Kidney epithelial cell (primary cell): ENCODE measurements at regions not wholly inside any gene's neighbourhood (a gene's known extent, or its start where the extent isn't known, plus 50 kb on each side); places are given as distances from the start of the nearest gene placed in this dataset.
"Not testable (repeated sequence)": the region's sequence is repeated elsewhere in the genome, so short reads cannot be mapped to it uniquely, and the experiment has no call there.

Source experiments
- DNase-seq: peaks from one replicate; pipeline ENCODE4 v3.0.0-alpha.2; 2010; ENCODE audit warnings: low read depth
- H3K27me3 ChIP-seq: 2 replicates; pipeline ENCODE4 v1.6.0; 2011; ENCODE audit warnings: low read length; ENCODE audit not compliant: control insufficient read depth, insufficient read depth
- H3K36me3 ChIP-seq: 2 replicates; pipeline ENCODE4 v1.5.1; 2011; ENCODE audit warnings: low read length; ENCODE audit not compliant: control insufficient read depth, insufficient read depth
- H3K4me3 ChIP-seq: 2 replicates; pipeline ENCODE4 v1.5.1; 2011; ENCODE audit warnings: low read depth, mild to moderate bottlenecking, control low read depth, low read length
- TF ChIP-seq, protein P1 (sequence below): IDR thresholded peaks from 2 replicates; pipeline ENCODE4 v1.5.1; 2011; ENCODE audit warnings: mild to moderate bottlenecking, moderate library complexity, low read length, control low read depth, inconsistent platforms; ENCODE audit not compliant: insufficient read depth, poor library complexity, severe bottlenecking

DNA sequence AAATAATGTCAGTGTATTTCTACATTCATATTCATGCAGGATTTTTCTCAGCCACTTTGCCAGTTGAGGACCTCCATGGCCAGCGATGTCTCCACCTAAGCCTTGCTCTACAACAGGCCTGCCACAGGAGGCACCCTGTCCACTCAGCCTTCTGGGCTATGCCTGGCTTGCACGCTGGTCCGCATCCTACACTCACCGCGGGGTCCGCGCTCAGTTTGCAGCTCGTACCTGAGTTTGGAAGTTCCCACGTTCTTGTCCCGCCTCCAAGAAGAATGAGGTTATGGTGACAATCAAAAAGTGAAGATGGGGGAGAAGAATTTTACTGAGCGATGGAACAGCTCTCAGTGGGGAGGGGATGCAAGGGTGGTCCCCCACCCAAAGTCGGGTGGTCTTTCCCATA is 93.6 kb upstream of the GRIK1 start:
- DNase-seq = no peak
- no peak overlapping the region for H3K4me3 ChIP-seq
- no peaks in the 10 kb centered on the region for H3K27me3 ChIP-seq
- no peaks in the 10 kb centered on the region for H3K36me3 ChIP-seq
- TF ChIP-seq, protein P1, sequence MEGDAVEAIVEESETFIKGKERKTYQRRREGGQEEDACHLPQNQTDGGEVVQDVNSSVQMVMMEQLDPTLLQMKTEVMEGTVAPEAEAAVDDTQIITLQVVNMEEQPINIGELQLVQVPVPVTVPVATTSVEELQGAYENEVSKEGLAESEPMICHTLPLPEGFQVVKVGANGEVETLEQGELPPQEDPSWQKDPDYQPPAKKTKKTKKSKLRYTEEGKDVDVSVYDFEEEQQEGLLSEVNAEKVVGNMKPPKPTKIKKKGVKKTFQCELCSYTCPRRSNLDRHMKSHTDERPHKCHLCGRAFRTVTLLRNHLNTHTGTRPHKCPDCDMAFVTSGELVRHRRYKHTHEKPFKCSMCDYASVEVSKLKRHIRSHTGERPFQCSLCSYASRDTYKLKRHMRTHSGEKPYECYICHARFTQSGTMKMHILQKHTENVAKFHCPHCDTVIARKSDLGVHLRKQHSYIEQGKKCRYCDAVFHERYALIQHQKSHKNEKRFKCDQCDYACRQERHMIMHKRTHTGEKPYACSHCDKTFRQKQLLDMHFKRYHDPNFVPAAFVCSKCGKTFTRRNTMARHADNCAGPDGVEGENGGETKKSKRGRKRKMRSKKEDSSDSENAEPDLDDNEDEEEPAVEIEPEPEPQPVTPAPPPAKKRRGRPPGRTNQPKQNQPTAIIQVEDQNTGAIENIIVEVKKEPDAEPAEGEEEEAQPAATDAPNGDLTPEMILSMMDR = no peak

DNA sequence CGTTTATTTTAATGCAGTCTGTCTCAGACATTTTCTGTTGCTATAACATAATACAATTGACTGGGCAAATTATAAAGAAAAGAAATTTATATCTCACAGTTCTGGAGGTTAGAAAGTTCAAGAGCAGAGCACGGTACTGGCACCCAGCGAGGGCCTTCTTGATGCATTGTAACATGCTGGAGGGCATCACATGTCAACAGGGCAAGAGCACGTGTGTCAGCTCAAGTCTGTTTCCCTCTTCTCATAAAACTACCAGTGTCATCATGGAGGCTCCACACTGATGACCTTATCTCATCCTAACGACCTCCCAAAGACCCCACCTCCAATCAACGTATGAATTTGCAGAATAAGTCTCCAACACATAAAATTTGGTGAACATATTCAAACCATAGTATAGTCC is 90.6 kb upstream of the GRIK1 start:
- no peak for DNase-seq

DNA sequence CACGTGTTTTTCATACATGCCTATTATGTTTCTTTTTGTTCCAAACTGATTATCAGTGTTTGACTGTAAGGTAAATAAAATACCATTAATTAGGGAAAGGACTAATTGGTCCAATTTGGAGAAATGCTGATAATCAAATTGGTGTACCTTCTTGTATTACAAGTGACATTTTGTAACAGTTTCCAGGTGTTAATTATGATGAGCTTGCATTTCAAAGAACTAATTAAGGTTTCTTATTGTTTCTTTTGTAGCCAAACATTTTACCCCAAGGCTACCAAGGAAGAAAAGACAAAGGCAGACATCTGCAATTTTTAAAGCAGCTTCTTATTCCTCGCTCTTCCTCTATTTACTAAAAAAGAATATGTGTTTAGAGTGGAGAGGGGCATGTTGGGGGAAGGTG is 88.7 kb upstream of the GRIK1 start:
- no peak overlapping the region for H3K4me3 ChIP-seq
- DNase-seq = no peak
- no peaks in the 10 kb centered on the region for H3K27me3 ChIP-seq
- TF ChIP-seq, protein P1 = no peak
- no peaks in the 10 kb centered on the region for H3K36me3 ChIP-seq

More for the DNA sequence above, 90.6 kb upstream of the GRIK1 start:
- no peak overlapping the region for H3K4me3 ChIP-seq
- H3K27me3 ChIP-seq = no peaks in the 10 kb centered on the region
- TF ChIP-seq, protein P1 = no peak
- no peaks in the 10 kb centered on the region for H3K36me3 ChIP-seq

DNA sequence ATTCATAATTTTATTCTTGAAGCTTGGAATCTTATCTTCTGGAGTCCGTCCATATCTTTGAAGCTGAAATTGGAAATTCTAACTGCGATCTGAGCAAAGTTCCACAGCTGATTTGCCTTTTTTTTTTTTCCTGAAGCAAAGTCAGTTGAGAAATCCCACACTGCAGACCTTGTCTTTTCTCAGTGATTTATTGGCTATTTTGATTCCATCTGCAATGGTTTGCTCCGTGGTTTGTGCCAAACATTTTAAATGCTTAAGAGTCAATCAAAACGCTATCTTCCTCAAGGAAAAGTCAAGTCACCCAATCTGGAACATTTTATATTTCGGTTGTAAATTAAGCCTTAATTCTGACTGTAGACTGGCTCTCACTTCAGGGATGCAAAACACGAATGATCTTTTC is 88.2 kb upstream of the GRIK1 start:
- TF ChIP-seq, protein P1 = no peak
- DNase-seq = no peak

DNA sequence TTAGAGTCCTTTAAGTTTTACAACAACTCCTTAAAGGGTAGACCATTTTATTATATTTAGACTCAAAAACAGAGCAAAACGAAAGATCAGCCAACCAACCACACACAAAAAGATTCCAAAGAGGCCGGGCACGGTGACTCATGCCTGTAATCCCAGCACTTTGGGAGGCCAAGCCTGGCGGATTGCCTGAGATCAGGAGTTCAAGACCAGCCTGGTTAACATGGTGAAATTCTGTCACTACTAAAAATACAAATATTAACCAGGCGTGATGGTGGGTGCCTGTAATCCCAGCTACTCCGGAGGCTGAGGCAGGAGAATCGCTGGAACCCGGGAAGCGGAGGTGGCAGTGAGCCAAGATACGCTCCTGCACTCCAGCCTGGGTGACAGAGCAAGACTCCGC is 83.3 kb upstream of the GRIK1 start:
- not testable (repeated sequence) for H3K27me3 ChIP-seq, H3K4me3 ChIP-seq, H3K36me3 ChIP-seq, DNase-seq

More for the DNA sequence above, 88.2 kb upstream of the GRIK1 start:
- Histone ChIP-seq H3K36me3 (no peaks in the 10 kb centered on the region), H3K27me3 (no peaks in the 10 kb centered on the region), H3K4me3 (no peak overlapping the region)

DNA sequence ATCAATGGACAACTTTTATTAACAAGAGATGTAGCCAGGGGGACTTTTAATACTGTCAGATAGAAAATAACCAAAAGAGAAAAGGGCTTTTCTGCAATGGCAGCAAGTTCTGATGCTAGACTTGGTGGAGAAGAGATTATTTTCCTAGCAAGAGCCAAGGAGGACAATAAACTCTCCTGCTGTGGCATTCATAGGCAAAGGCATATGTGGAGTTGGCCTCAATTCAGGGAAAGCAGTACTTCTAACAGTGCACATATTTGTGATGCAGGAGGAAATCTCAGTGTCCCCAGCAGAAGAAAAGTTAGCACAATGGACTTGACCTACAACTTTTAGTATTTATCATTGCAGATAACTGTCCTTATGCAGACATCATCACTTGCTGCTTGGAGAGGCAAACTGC is 75.1 kb upstream of the GRIK1 start:
- H3K36me3 ChIP-seq = no peaks in the 10 kb centered on the region
- TF ChIP-seq, protein P1 = no peak
- no peak for DNase-seq

More for the DNA sequence above, 75.1 kb upstream of the GRIK1 start:
- H3K4me3 ChIP-seq = no peak overlapping the region
- H3K27me3 ChIP-seq = no peaks in the 10 kb centered on the region
